ENCODE measurements at regions not wholly inside any gene's neighbourhood (a gene's known extent, or its start where the extent isn't known, plus 50 kb on each side); places are given as distances from the start of the nearest gene placed in this dataset.
"Not testable (repeated sequence)": the region's sequence is repeated elsewhere in the genome, so short reads cannot be mapped to it uniquely, and the experiment has no call there.

- DNase-seq: no peak
Observed at GRCh38 chr3:67940210-67940952, 286.0 kb upstream of the SUCLG2 start.

- DNase-seq: no peak
Observed at GRCh38 chr3:67937498-67938118, 283.2 kb upstream of the SUCLG2 start.

- not testable (repeated sequence) for DNase-seq
Observed at GRCh38 chr3:67930394-67930793, 276.0 kb upstream of the SUCLG2 start.

GRCh38 chr3:67923796-67924195 lies 269.4 kb upstream of the SUCLG2 start:
- no peak for DNase-seq

- DNase-seq: no peak
Observed at GRCh38 chr3:67920969-67921368, 266.6 kb upstream of the SUCLG2 start.

- no peak for DNase-seq
Observed at GRCh38 chr3:67920311-67920710, 265.9 kb upstream of the SUCLG2 start.

- DNase-seq: no peak
Observed at GRCh38 chr3:67916353-67916752, 261.9 kb upstream of the SUCLG2 start.

- DNase-seq: no peak
Observed at GRCh38 chr3:67907735-67908134, 253.3 kb upstream of the SUCLG2 start.

- no peak for DNase-seq
Observed at GRCh38 chr3:67906261-67906660, 251.8 kb upstream of the SUCLG2 start.

GRCh38 chr3:67901681-67902080 lies 247.3 kb upstream of the SUCLG2 start:
- no peak for DNase-seq

GRCh38 chr3:67898916-67899315 lies 244.5 kb upstream of the SUCLG2 start:
- DNase-seq: no peak

- no peak for DNase-seq
Observed at GRCh38 chr3:67897351-67898336, 243.2 kb upstream of the SUCLG2 start.

- DNase-seq: no peak
Observed at GRCh38 chr3:67896130-67896529, 241.7 kb upstream of the SUCLG2 start.

GRCh38 chr3:67894510-67894909 lies 240.1 kb upstream of the SUCLG2 start:
- no peak for DNase-seq

- DNase-seq: no peak
Observed at GRCh38 chr3:67884345-67884744, 229.9 kb upstream of the SUCLG2 start.

GRCh38 chr3:67883766-67884165 lies 229.4 kb upstream of the SUCLG2 start:
- no peak for DNase-seq

- no peak for DNase-seq
Observed at GRCh38 chr3:67882981-67883380, 228.6 kb upstream of the SUCLG2 start.

- no peak for DNase-seq
Observed at GRCh38 chr3:67876261-67876660, 221.8 kb upstream of the SUCLG2 start.

GRCh38 chr3:67875858-67876257 lies 221.4 kb upstream of the SUCLG2 start:
- no peak for DNase-seq

- DNase-seq: no peak
Observed at GRCh38 chr3:67875338-67875737, 220.9 kb upstream of the SUCLG2 start.

GRCh38 chr3:67870477-67870876 lies 216.1 kb upstream of the SUCLG2 start:
- DNase-seq: no peak

- DNase-seq: no peak
Observed at GRCh38 chr3:67866571-67866970, 212.2 kb upstream of the SUCLG2 start.

- no peak for DNase-seq
Observed at GRCh38 chr3:67864587-67865183, 210.3 kb upstream of the SUCLG2 start.
